Lower leg skin (tissue), 3 donors: ENCODE measurements at regions not wholly inside any gene's neighbourhood (a gene's known extent, or its start where the extent isn't known, plus 50 kb on each side); places are given as distances from the start of the nearest gene placed in this dataset.

Experiments used
- POLR2A ChIP-seq, 2 donors: fragments of 450-650 bp; IDR thresholded peaks; one replicate each; pipeline ENCODE4 v1.6.1; 2016 to 2017; ENCODE audit warnings: antibody characterized with exemption in 2 of 2, mild to moderate bottlenecking in 1 of 2, moderate library complexity in 1 of 2
- TF ChIP-seq, protein P1 (sequence below), 3 donors: fragments of 450-650 bp; IDR thresholded peaks; one replicate each; pipeline ENCODE4 v1.5.1; 2016; ENCODE audit warnings: antibody characterized with exemption in 3 of 3, mild to moderate bottlenecking in 3 of 3, moderate library complexity in 2 of 3

DNA sequence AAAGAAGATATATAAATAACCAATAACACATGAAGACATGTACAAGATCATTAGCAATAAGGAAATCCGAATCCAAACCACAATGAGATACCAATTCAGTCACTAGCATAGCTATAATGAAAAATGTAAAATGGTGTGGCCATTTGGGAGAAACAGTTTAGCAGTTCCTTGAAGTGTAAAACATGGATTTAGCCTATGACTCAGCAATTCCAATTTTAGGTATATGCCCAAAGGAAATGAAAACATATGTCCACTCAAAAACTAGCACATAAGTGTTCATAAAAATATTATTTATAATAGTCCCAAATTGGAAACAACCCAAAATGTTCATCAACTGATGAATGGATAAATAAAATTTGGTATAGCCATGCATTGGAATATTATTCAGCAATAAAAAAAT is 165.5 kb upstream of the CRIM1 start:
- TF ChIP-seq, protein P1, sequence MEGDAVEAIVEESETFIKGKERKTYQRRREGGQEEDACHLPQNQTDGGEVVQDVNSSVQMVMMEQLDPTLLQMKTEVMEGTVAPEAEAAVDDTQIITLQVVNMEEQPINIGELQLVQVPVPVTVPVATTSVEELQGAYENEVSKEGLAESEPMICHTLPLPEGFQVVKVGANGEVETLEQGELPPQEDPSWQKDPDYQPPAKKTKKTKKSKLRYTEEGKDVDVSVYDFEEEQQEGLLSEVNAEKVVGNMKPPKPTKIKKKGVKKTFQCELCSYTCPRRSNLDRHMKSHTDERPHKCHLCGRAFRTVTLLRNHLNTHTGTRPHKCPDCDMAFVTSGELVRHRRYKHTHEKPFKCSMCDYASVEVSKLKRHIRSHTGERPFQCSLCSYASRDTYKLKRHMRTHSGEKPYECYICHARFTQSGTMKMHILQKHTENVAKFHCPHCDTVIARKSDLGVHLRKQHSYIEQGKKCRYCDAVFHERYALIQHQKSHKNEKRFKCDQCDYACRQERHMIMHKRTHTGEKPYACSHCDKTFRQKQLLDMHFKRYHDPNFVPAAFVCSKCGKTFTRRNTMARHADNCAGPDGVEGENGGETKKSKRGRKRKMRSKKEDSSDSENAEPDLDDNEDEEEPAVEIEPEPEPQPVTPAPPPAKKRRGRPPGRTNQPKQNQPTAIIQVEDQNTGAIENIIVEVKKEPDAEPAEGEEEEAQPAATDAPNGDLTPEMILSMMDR (IDR thresholded peaks at IDR 0.05): no peak
- no peak for TF ChIP-seq POLR2A (IDR thresholded peaks at IDR 0.05)
